ENCODE measurements at regions not wholly inside any gene's neighbourhood (a gene's known extent, or its start where the extent isn't known, plus 50 kb on each side); places are given as distances from the start of the nearest gene placed in this dataset.

- Histone ChIP-seq H3K4me3 (no peak overlapping the region), H3K36me3 (ENCODE audit: insufficient read depth, low read length) (no peaks in the 10 kb centered on the region), H3K9me3 (ENCODE audit: low read depth, low read length) (no peaks in the 10 kb centered on the region), H3K9ac (ENCODE audit: insufficient read length) (no peak overlapping the region), H3K27ac (no peak overlapping the region)
- TF ChIP-seq POLR2AphosphoS5 (IDR thresholded peaks at IDR 0.05; ENCODE audit: borderline replicate concordance, low read depth, low read length) = no peak
- TF ChIP-seq FOXP2 (optimal IDR thresholded peaks at IDR 0.05; ENCODE audit: control extremely low read depth, extremely low read length, insufficient read depth) = no peak
- no peak for TF ChIP-seq EZH2 (IDR thresholded peaks at IDR 0.05)
- DNase-seq (ENCODE audit: low read depth, low spot score) = no peak
Measured at GRCh38 chr15:70560617-70561328, 202.6 kb downstream of the UACA start.

- Histone ChIP-seq H3K9me3 (ENCODE audit: low read depth, low read length) (no peaks in the 10 kb centered on the region), H3K36me3 (ENCODE audit: insufficient read depth, low read length) (no peaks in the 10 kb centered on the region), H3K9ac (ENCODE audit: insufficient read length) (no peak overlapping the region), H3K4me3 (no peak overlapping the region), H3K27ac (no peak overlapping the region)
- TF ChIP-seq POLR2AphosphoS5 (IDR thresholded peaks at IDR 0.05; ENCODE audit: borderline replicate concordance, low read depth, low read length) = no peak
- TF ChIP-seq FOXP2 (optimal IDR thresholded peaks at IDR 0.05; ENCODE audit: control extremely low read depth, extremely low read length, insufficient read depth) = no peak
- no peak for TF ChIP-seq EZH2 (IDR thresholded peaks at IDR 0.05)
- DNase-seq (ENCODE audit: low read depth, low spot score) = no peak
Measured at GRCh38 chr15:70559265-70560239, 203.8 kb downstream of the UACA start.

GRCh38 chr15:70558406-70559264 is 204.7 kb downstream of the UACA start:
- H3K4me3 ChIP-seq = no peak overlapping the region
- TF ChIP-seq FOXP2 (optimal IDR thresholded peaks at IDR 0.05; ENCODE audit: control extremely low read depth, extremely low read length, insufficient read depth) = no peak
- no peak for TF ChIP-seq EZH2 (IDR thresholded peaks at IDR 0.05)
- TF ChIP-seq POLR2AphosphoS5 (IDR thresholded peaks at IDR 0.05; ENCODE audit: borderline replicate concordance, low read depth, low read length) = no peak

GRCh38 chr15:70557521-70558258 is 205.7 kb downstream of the UACA start:
- no peaks in the 10 kb centered on the region for H3K36me3 ChIP-seq (ENCODE audit: insufficient read depth, low read length)
- no peak for DNase-seq (ENCODE audit: low read depth, low spot score)
- TF ChIP-seq EZH2 (IDR thresholded peaks at IDR 0.05) (no peak), FOXP2 (optimal IDR thresholded peaks at IDR 0.05; ENCODE audit: control extremely low read depth, extremely low read length, insufficient read depth) (no peak)

More at GRCh38 chr15:70558406-70559264, 204.7 kb downstream of the UACA start:
- Histone ChIP-seq H3K9ac (ENCODE audit: insufficient read length) (no peak overlapping the region), H3K27ac (no peak overlapping the region), H3K9me3 (ENCODE audit: low read depth, low read length) (no peaks in the 10 kb centered on the region), H3K36me3 (ENCODE audit: insufficient read depth, low read length) (no peaks in the 10 kb centered on the region)
- DNase-seq (ENCODE audit: low read depth, low spot score) = no peak

GRCh38 chr15:70556779-70557178 is 206.6 kb downstream of the UACA start:
- H3K9me3 ChIP-seq (ENCODE audit: low read depth, low read length) = no peaks in the 10 kb centered on the region
- H3K36me3 ChIP-seq (ENCODE audit: insufficient read depth, low read length) = no peaks in the 10 kb centered on the region
- DNase-seq (ENCODE audit: low read depth, low spot score) = no peak
- H3K4me3 ChIP-seq = no peak overlapping the region
- TF ChIP-seq FOXP2 (optimal IDR thresholded peaks at IDR 0.05; ENCODE audit: control extremely low read depth, extremely low read length, insufficient read depth) (no peak), POLR2AphosphoS5 (IDR thresholded peaks at IDR 0.05; ENCODE audit: borderline replicate concordance, low read depth, low read length) (no peak), EZH2 (IDR thresholded peaks at IDR 0.05) (no peak)
- H3K9ac ChIP-seq (ENCODE audit: insufficient read length) = no peak overlapping the region
- no peak overlapping the region for H3K27ac ChIP-seq

More at GRCh38 chr15:70557521-70558258, 205.7 kb downstream of the UACA start:
- Histone ChIP-seq H3K27ac (no peak overlapping the region), H3K9ac (ENCODE audit: insufficient read length) (no peak overlapping the region), H3K4me3 (no peak overlapping the region), H3K9me3 (ENCODE audit: low read depth, low read length) (no peaks in the 10 kb centered on the region)

GRCh38 chr15:70556151-70556741 is 207.1 kb downstream of the UACA start:
- Histone ChIP-seq H3K9ac (ENCODE audit: insufficient read length) (no peak overlapping the region), H3K4me3 (no peak overlapping the region), H3K9me3 (ENCODE audit: low read depth, low read length) (no peaks in the 10 kb centered on the region), H3K36me3 (ENCODE audit: insufficient read depth, low read length) (no peaks in the 10 kb centered on the region), H3K27ac (no peak overlapping the region)
- DNase-seq (ENCODE audit: low read depth, low spot score) = no peak
- TF ChIP-seq FOXP2 (optimal IDR thresholded peaks at IDR 0.05; ENCODE audit: control extremely low read depth, extremely low read length, insufficient read depth) (no peak), EZH2 (IDR thresholded peaks at IDR 0.05) (no peak), POLR2AphosphoS5 (IDR thresholded peaks at IDR 0.05; ENCODE audit: borderline replicate concordance, low read depth, low read length) (no peak)

- DNase-seq (ENCODE audit: low read depth, low spot score) = no peak
- H3K9ac ChIP-seq (ENCODE audit: insufficient read length) = no peak overlapping the region
- no peak overlapping the region for H3K27ac ChIP-seq
- no peaks in the 10 kb centered on the region for H3K36me3 ChIP-seq (ENCODE audit: insufficient read depth, low read length)
- H3K4me3 ChIP-seq = no peak overlapping the region
- TF ChIP-seq FOXP2 (optimal IDR thresholded peaks at IDR 0.05; ENCODE audit: control extremely low read depth, extremely low read length, insufficient read depth) (no peak), EZH2 (IDR thresholded peaks at IDR 0.05) (no peak), POLR2AphosphoS5 (IDR thresholded peaks at IDR 0.05; ENCODE audit: borderline replicate concordance, low read depth, low read length) (no peak)
- H3K9me3 ChIP-seq (ENCODE audit: low read depth, low read length) = no peaks in the 10 kb centered on the region
Measured at GRCh38 chr15:70555713-70556112, 207.6 kb downstream of the UACA start.

Measured in SK-N-MC (cell line).